Lung (tissue), 11 donors: ENCODE measurements at regions not wholly inside any gene's neighbourhood (a gene's known extent, or its start where the extent isn't known, plus 50 kb on each side); places are given as distances from the start of the nearest gene placed in this dataset.

Experiments used
- ATAC-seq: fragments of 200-7000 bp; cut with Tn5 transposase; one replicate; pipeline ENCODE4 v1.9.1; 2020; ENCODE audit warnings: moderate number of reproducible peaks; ENCODE audit not compliant: insufficient read depth, low FRiP score
- DNase-seq, 3 donors: peaks; one replicate each; pipeline ENCODE4 v3.0.0-alpha.2; 2013 to 2017
- H3K27ac ChIP-seq, 2 donors: one replicate each; pipeline ENCODE4 v1.5.1; 2013; ENCODE audit warnings: mild to moderate bottlenecking in 2 of 2, moderate library complexity in 2 of 2, control low read depth in 1 of 2, inconsistent platforms in 1 of 2, low read depth in 1 of 2, low read length in 1 of 2
- H3K27me3 ChIP-seq, 3 donors: one replicate each; pipeline ENCODE4 v1.5.1; 2013; ENCODE audit warnings: low read length in 2 of 3; ENCODE audit not compliant: control insufficient read depth in 3 of 3, insufficient read depth in 3 of 3
- H3K36me3 ChIP-seq, 4 donors: one replicate each; pipeline ENCODE4 v1.5.1; 2013; ENCODE audit warnings: low read length in 4 of 4, mild to moderate bottlenecking in 1 of 4, moderate library complexity in 1 of 4; ENCODE audit not compliant: control insufficient read depth in 4 of 4, insufficient read depth in 4 of 4
- H3K4me1 ChIP-seq, 5 donors: one replicate each; pipeline ENCODE4 v1.5.1; 2013; ENCODE audit warnings: low read length in 5 of 5, mild to moderate bottlenecking in 2 of 5, moderate library complexity in 1 of 5; ENCODE audit not compliant: control insufficient read depth in 5 of 5, insufficient read depth in 5 of 5
- H3K4me3 ChIP-seq: one replicate; pipeline ENCODE4 v1.5.1; 2013; ENCODE audit warnings: mild to moderate bottlenecking, control low read depth, moderate library complexity
- H3K9ac ChIP-seq, 2 donors: one replicate each; pipeline ENCODE4 v1.5.1; 2013; ENCODE audit warnings: low read length in 2 of 2, control low read depth in 1 of 2; ENCODE audit not compliant: insufficient read depth in 1 of 2
- H3K9me3 ChIP-seq, 4 donors: one replicate each; pipeline ENCODE4 v1.5.1; 2013; ENCODE audit warnings: low read length in 3 of 4, mild to moderate bottlenecking in 1 of 4, moderate library complexity in 1 of 4; ENCODE audit not compliant: control insufficient read depth in 4 of 4, insufficient read depth in 3 of 4
- CTCF ChIP-seq: IDR thresholded peaks from 2 replicates; pipeline ENCODE4 v1.5.1; 2012; ENCODE audit warnings: mild to moderate bottlenecking; ENCODE audit errors: control extremely low read depth, extremely low read depth
- WGBS, 2 donors: extraction: QIAGEN DNeasy Blood & Tissue Kit; methylation state at CpG; one replicate each; pipeline ENCODE4 v1.1.7; 2013; 5-methylcytosine and 5-hydroxymethylcytosine counted together
- donor health status: control.
- donor health status: control.
- donor health status: Bipolar disorder and iron deficiency.
- donor health status: healthy.
- donor health status: DM: yes; HTN: yes; CAD: no.

- TF ChIP-seq CTCF, result no peak
- H3K9ac ChIP-seq, result no peak overlapping the region
- H3K9me3 ChIP-seq, result peaks cover 0 to 3% (median 0%) of the 10 kb centered on the region in 4 donors
- ATAC-seq (no peak), DNase-seq (no peak)
- H3K27me3 ChIP-seq, result no peaks in the 10 kb centered on the region
- H3K27ac ChIP-seq, result no peak overlapping the region
- no peaks in the 10 kb centered on the region for H3K36me3 ChIP-seq
- 92 to 96% methylated on average over 17 of the region's 17 CpGs for WGBS, 2 donors
- H3K4me1 ChIP-seq, result no peaks in the 10 kb centered on the region
- no peak overlapping the region for H3K4me3 ChIP-seq
Measured at GRCh38 chr5:41587668-41588067, 77.3 kb upstream of the PLCXD3 start.

- no peaks in the 10 kb centered on the region for H3K36me3 ChIP-seq
- 93 to 96% methylated on average over 1 of the region's 1 CpG for WGBS, 2 donors
- peaks cover 0 to 2% (median 0%) of the 10 kb centered on the region in 4 donors for H3K9me3 ChIP-seq
- ATAC-seq, result no peak
- DNase-seq, result no peak
- no peak overlapping the region for H3K4me3 ChIP-seq
- no peaks in the 10 kb centered on the region for H3K4me1 ChIP-seq
- no peak overlapping the region for H3K9ac ChIP-seq
- H3K27ac ChIP-seq, result no peak overlapping the region
- no peaks in the 10 kb centered on the region for H3K27me3 ChIP-seq
- TF ChIP-seq CTCF, result no peak
Measured at GRCh38 chr5:41575110-41575779, 64.8 kb upstream of the PLCXD3 start.

GRCh38 chr5:41574391-41574790, 64.0 kb upstream of the PLCXD3 start:
- Histone ChIP-seq H3K36me3 (no peaks in the 10 kb centered on the region), H3K4me1 (no peaks in the 10 kb centered on the region), H3K9ac (no peak overlapping the region), H3K4me3 (no peak overlapping the region), H3K9me3 (peaks cover 0 to 2% (median 0%) of the 10 kb centered on the region in 4 donors), H3K27ac (no peak overlapping the region), H3K27me3 (no peaks in the 10 kb centered on the region)
- TF ChIP-seq CTCF, result no peak
- ATAC-seq (no peak), DNase-seq (no peak)
- 58 to 77% methylated on average over 2 of the region's 2 CpGs for WGBS, 2 donors
